Hematopoietic multipotent progenitor cell treated with erythropoietin and hydrocortisone succinate and interleukin-3 and kit ligand, for 17 days (in vitro differentiated cells): ENCODE measurements at regions not wholly inside any gene's neighbourhood (a gene's known extent, or its start where the extent isn't known, plus 50 kb on each side); places are given as distances from the start of the nearest gene placed in this dataset.

Experiments
- DNase-seq: peaks from one replicate; pipeline ENCODE4 v3.0.0-alpha.2; 2015; ENCODE audit warnings: low spot score

- no peak for DNase-seq
These were observed 50.4 kb downstream of the RUSC2 start for GRCh38 chr9:35540315-35540714.

DNA sequence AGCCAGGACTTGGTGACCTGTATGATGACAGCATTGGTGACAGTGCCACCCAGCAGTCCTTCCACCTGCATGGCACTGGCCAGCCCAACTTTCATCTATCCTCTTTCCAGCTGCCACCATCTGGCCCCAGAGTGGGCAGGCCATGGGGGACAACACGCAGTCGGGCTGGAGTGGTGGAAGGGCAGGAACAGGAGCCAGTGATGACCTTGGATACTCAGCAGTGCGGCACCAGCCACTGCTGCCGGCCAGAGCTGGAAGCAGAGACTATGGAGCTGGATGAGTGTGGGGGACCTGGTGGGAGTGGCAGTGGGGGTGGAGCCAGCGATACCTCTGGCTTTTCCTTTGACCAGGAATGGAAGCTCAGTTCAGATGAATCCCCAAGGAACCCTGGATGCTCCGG is 56.9 kb downstream of the RUSC2 start:
- no peak for DNase-seq

GRCh38 chr9:35547889-35548418 is 57.1 kb upstream of the TESK1 start:
- DNase-seq: no peak

- no peak for DNase-seq
These were observed 56.5 kb upstream of the TESK1 start for GRCh38 chr9:35548571-35548970.

GRCh38 chr9:35549441-35549840 is 55.6 kb upstream of the TESK1 start:
- DNase-seq: no peak

DNA sequence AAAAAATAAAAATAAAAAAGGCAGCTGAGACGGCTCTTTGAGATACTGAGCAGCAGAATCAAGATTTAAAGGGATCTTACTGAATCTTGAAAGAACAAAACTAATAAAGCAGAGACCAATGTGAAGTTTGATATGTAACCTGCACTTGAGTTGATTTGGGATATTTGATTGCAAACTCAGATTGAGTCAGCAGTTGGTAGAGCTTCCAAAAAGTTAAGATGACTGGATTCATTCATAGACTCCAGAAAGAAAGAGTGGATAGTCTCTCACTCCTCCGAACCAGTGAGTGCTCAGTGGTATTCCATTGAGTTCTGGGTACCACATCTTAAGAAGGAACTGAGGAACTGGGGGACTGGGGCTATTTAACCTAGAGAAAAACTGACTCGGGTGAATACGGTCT is 52.7 kb upstream of the TESK1 start:
- DNase-seq: no peak

DNA sequence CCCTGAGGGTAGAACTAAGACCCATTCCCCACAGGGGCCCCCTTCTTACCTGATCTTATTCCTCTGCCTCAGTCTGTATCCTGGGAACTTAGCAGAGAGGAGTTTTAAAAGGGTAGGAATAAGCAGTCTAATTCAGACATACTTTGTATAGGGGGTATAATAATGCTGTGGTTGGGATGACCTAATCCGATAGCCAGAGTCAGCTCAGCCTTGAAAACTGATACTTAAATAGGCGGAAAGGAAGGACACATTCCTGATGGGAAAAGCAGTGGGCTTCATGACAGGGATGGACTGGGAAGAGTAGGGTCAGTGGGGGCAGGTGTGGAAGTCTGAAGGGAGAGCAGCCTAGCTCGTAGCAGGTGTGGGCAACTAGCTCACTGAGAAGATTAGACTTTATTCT is 52.2 kb upstream of the TESK1 start:
- no peak for DNase-seq

- peak; percentile 14 for DNase-seq
These were observed 51.2 kb upstream of the TESK1 start for GRCh38 chr9:35553670-35554543.

DNA sequence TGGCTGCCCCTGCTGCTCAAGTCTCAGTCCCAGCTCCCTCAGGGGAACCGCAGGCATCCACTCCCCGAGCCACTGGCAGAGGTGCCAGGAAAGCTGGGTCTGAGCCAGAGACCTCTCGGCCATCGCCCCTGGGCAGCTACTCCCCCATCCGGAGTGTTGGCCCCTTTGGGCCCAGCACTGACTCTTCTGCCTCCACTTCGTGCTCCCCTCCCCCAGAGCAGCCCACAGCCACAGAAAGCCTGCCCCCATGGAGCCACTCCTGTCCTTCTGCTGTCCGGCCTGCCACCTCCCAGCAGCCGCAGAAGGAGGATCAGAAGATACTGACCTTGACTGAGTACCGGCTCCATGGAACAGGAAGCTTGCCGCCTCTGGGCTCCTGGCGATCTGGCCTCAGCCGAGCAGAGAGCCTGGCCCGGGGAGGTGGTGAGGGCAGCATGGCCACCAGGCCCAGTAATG is 49.8 kb upstream of the TESK1 start:
- DNase-seq: no peak
